Raji (cell line): ENCODE measurements at regions not wholly inside any gene's neighbourhood (a gene's known extent, or its start where the extent isn't known, plus 50 kb on each side); places are given as distances from the start of the nearest gene placed in this dataset.

Source experiments
- POLR2A ChIP-seq: IDR thresholded peaks from 2 replicates; pipeline ENCODE4 v1.6.1; 2011; ENCODE audit warnings: low read depth, low read length, control low read depth; ENCODE audit not compliant: insufficient read depth

DNA sequence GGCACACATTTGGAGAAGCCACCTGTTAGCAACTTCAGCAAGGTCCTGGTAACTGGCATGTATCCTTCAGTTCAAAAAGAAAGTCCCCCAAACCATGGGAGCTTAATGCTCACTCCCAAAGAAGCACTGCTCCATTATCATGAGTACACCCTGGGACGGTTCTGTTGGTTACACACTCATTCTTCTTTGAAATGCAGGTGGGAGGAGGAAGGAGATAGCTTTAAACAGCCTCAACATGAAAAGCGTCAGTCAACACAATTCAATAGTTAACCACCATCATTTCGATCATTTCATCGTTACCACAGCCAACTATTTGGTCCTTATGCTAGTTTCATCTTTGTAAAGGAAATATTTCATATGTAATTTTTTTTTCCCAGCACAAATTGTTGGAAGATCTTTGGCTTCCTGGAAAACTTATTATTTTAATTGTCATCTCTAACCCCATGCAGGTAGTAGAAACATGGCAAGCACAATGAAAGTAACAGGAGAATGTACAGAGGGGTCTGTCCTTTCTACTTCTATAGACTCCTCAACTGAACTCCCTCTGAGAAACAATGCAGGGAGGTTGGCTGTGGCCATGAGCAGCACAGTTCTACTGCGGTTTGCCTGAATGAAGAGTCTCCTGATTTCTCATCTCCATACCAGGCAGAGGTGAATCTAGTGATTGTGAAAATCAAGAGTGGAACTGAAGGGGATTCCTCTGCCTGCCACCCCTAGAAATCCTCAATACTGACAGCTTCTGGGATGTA, 196.4 kb upstream of the FOXN3 start:
- no peak for TF ChIP-seq POLR2A

DNA sequence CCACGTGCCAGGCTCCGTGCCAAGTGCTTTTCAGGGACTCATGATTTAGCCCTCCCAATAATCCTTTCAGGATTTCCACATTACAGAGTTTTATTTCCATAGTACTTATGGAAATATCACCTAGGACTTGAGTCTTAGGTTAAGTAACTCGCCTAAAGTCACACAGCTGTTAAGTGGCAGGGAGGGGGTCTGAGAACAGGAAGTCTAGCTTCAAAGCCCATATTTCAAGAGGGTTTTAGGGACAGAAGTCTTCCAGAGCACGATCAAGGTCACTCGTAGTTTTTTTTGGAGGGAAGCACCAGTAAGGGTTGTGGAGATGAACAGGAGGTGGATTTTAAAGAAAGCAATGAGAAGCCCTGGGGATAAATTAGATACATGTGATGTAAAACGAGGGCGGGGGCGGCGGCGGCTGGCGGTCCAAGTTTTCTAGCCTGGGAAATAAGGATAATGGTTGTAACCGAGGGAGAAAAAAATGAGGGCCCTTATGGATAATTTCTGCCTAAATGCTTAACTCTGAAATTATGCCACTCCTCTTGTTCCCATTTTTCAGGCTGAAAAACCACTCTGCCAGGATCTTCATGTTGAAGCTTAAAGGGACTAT, 192.6 kb upstream of the FOXN3 start:
- TF ChIP-seq POLR2A = no peak

DNA sequence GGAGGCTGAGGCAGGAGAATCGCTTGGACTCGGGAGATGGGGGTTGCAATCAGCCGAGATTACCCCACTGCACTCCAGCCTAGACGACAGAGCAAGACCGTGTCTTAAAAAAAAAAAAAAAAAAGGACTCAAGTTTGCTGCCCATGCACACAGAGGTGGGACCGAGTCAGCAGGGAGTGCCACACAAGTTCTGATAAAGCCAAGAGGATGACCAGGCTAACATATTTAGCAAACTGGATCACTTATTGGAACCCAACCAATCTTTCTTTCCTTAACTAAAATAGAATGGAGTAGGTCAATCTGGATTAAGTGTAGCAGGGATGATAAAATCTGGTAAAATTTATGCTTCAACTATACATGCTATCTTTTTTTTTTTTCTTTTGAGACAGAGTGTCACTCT, 190.4 kb upstream of the FOXN3 start:
- no peak for TF ChIP-seq POLR2A

DNA sequence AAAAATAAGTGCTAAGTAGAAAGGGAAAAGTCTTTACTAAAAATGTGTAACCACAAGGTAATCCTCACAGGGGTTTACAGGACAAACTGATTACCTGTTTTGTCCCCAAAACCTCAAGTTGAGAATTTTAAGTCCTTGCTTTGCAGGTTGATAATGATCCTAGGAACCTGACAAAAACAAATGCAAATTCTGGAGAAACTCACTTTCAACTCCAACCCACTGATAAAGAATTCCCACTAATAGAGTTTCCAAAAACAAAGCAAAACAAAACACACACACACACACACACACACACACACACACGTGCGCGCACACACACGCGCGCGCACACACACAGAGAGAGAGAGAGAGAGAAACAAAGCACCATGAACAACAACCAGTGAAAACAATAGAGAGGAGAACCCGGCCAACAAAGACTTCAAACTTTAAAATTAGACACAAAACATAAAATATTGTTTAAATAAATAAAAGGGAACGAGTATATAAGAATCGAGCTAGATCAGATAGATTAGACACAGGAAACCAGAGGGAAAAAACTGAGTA, 187.0 kb upstream of the FOXN3 start:
- TF ChIP-seq POLR2A = no peak

DNA sequence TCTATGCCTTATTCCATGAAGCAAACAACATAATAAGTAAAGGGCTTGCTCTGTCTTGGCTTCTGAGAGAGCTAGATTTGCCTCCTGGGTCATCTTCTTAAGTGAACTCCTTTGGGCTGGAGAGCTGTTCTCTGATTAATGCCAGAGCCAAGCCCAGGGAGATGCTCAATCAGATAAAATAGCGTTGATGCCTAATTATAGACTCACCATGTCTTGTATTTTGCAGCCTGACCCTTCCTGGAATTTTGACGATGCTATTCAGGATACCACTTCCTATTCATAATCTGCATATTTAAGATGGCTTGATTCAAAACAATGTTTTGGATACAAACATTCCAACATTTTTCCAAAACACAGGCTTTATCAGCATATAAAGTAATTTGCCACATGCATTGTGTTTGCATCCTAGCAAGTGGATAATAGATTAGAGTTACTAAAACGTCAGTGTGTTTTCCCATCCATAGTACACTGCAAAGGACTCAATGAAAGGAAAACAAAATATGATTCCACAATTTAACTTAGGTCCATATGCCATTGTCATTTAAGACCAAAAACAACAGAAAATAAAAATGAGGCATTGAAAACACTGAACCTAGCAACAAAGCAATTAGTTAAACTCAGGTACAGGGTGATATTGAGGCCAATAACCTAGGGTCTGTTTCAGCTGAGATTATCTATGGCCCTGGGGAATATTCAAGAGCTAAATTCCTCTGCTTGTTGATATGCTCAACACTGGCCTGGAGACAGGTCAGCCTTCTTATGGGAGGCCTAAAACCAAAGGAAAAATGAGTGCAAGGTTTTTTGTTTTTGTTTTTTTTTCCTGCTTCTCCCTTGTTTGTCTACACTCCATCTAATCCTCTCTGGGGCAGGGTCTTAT, 184.2 kb upstream of the FOXN3 start:
- no peak for TF ChIP-seq POLR2A

DNA sequence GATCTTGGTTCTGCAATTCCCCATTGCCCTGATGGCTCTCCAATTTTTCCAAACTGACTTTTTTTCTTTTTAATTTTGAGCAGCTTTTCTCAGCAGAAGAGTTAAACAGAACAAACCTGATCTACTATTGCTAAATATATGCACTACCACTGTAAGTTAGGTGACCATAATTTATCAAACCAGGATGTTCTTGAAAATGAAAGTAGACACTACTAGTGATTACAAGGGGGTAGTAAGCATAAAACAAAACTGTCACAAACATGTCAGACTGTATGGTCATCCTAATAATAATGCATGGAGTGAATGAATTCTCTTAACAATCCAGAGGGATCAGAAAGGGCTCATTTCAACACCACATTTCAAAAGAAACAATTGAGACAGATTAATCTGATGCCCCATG, 183.0 kb upstream of the FOXN3 start:
- no peak for TF ChIP-seq POLR2A

DNA sequence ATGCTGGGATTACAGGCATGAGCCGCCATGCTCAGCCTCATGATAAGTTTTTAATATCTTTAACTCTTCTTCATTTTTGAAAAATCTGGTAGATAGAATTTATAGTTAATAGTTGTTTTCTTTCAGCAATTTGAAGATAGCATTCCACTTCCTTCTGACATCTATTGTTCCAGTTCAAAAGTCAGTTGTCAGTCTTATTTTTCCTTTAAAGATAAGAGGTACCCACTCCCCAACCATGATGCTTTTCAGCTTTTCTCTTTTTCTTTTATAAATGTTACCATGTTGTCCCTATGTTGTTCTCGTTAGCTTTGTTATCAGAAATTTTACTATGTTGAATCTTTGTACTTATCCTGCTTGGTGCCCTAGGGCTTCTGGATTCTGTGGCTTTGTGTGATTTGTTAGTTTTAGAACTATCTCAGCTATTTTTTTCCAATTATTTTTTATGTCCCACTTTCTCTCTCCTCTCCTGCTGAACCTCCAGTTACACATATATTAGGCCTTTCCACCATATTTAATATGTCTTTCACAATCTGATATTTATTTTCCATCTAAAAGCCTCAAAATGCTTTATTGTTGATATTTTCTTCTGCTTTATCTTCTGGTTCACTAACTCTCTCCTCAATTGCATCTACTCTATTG, 181.6 kb upstream of the FOXN3 start:
- no peak for TF ChIP-seq POLR2A

DNA sequence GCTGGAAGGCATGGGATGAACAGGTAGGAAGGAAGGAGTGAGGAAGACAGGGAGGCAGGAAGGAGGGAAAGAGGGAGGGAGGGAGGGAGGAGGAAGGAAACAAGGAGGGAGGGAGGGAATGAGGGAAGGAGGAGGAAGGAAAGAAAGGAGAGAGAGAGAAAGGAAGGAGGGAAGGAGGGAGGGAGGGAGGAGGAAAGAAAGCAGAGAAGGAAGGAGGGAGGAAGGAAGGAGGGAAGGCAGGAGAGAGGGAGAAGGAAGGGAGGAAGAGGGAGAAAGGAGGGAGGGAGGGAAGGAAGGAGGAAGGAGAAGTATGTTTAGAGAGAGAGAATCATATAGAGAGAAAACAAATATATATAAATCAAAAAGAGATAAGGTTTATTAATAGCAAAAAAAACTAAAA, 175.9 kb upstream of the FOXN3 start:
- no peak for TF ChIP-seq POLR2A

DNA sequence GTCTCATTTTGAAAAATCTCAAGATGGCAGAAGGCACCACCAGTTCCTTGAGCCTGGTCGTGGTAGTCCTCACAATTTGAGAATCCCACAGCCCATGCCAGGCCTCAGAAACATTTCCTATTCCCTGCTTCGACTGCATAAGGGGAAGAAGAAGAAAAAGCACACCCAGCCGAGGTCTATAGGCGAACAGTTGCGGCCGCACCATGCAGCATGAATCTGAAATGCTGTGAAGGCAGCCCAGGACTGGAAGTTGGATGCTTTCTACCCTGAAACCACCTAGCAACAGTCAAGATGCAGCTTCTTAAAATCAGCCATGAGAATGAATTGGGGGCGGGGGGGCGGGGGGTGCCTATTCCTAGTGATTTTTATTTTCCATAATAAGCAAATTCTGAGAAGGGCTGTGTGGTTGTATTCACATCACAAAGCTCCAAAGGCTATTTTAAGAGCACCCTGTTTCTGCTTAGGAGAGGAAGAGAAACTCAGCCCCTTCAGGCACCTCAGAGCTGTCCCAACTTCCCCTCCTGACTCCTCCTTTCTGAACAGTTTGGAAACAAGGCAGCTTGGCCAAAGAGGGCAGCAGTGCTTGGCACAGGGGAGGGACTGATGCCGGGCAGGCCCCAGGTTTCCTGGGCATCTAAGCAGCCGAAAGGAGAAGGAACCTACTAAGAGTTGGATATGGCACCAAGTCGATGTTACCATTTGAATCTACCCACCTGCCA, 172.5 kb upstream of the FOXN3 start:
- TF ChIP-seq POLR2A = no peak

DNA sequence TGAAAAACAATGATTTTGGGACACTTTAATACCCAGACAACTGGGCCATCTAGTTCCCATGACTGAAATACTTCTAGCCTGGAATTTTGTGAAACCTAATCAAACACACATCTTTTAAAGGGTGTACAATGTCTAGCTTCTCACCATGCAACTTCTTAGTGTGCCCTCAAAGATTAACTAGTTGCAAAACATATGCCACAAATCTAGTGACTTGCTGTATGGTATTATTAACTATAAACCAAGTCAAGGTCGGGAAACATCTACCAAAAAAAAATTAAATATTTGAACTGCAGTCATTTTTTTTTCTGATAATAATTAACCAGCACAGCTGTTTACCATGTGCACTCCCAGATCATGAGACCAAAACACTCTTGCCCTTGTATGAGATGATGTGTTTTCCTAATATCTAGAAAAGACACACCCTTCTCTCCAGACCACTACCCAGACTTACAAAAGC, 171.8 kb upstream of the FOXN3 start:
- no peak for TF ChIP-seq POLR2A

DNA sequence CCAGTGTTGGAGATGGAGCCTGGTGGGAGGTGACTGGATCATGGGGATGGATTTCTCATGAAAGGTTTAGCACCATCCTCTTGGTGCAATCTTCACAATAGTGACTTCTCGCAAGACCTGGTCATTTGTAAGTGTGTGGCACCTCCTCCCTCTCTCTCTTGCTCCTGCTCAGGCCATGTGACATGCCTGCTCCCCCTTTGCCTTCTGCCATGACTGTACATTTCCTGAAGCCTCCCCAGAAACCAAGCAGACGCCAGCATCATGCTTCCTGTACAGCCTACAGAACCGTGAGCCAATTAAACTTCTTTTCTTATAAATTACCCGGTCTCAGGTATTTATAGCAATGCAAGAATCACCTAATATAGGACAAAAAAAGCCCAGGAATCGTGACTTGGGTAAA, 171.0 kb upstream of the FOXN3 start:
- TF ChIP-seq POLR2A = no peak

DNA sequence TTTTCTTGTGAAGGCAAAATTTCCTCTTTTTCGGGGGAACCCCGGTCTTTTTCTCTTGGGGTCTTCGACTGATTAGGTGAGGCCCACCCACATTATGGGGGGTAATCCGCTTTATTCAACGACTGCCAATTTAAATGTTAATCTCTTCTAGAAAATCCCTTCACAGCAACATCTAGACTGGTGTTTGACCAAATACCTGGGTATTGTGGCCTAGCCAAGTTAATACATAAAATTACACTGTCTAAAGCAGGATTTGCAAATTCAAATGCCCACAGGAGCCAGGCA, 170.0 kb upstream of the FOXN3 start:
- TF ChIP-seq POLR2A = no peak

DNA sequence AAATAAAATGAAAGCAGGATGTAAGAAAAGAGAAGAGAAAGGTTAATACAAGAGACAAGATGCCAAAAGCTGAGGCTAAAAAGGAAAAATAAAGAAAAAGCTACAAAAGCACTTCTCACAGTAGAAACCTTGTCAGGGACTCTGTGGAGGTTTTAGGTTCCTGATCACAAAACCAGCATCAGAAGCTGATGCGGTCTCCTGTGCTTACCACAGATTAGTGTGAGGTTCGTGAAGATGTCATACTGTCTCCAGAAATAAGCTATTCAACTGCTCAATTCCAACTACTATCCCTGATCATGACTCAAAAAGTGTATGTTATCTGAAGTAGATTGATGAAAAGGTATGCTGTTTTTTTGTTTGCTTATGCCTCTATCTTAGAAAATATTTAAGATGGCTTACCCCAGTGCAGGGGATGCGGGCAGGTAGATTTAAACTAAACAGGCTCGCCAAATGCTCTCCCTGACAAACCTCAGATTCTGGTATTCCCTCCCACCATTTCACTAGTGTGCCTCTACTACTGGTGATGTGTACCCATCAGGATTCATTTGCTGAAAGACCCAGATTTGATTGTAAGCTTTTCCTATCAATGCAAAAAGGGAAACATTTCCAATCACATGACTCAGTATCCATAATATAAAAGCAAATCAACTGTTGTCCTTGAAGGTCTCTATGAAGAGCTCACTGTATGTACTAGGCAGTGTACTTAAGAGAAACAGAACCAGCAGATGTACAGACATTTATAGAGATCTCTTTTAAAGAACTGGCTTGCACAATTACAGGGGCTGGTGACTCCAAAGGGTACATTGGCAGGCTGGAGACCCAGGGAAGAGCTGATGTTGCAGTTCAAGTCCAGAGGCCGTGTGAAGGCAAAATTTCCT, 169.5 kb upstream of the FOXN3 start:
- TF ChIP-seq POLR2A = no peak

DNA sequence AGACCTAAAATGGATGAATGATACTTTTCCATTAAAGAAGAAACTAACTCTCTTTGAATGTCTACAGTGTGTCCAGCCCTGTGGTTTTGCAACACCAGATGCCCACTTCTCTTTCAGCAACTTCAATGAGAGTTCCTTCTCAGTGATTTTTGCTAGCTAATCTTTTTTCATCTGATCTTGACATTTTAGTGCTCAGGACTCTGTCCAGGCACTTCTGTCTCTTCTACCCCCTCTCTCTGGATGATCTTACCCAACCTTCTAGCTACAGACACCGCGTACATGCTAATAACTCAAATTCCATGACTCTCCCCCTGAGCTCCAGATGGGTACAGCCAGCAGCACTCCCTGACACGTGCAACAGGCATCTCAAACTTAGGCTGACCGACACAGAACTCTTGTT, 161.1 kb upstream of the FOXN3 start:
- TF ChIP-seq POLR2A = no peak
